SKM-1 treated with dmso at 0.1 percent for 144 hours (cell line): ENCODE measurements at regions not wholly inside any gene's neighbourhood (a gene's known extent, or its start where the extent isn't known, plus 50 kb on each side); places are given as distances from the start of the nearest gene placed in this dataset.
"Not testable (repeated sequence)": the region's sequence is repeated elsewhere in the genome, so short reads cannot be mapped to it uniquely, and the experiment has no call there.

Experiments used
- DNase-seq: peaks from one replicate; lab custom pipeline; 2025; ENCODE audit not compliant: unreplicated experiment; lab: John Stamatoyannopoulos, UW

GRCh38 chr6:153984811-153985210 is 54.2 kb upstream of the OPRM1 start:
- DNase-seq, result no peak

DNA sequence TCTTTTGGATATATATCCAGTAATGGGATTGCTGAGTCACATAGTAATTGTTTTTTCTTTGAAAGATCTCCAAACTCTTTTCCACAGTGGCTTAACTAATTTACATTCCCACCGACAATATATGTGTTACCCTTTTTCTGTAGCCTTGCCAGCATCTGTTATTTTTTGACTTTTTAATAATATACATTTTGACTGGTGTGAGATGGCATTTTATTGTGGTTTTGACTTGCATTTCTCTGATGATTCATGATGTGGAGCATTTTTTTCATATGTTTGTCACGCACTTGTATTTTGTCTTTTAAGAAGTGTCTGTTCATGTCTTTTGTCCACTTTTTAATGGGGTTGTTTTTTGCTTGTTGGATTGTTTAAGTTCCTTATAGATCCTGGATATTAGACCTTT is 58.9 kb upstream of the OPRM1 start:
- no peak for DNase-seq

DNA sequence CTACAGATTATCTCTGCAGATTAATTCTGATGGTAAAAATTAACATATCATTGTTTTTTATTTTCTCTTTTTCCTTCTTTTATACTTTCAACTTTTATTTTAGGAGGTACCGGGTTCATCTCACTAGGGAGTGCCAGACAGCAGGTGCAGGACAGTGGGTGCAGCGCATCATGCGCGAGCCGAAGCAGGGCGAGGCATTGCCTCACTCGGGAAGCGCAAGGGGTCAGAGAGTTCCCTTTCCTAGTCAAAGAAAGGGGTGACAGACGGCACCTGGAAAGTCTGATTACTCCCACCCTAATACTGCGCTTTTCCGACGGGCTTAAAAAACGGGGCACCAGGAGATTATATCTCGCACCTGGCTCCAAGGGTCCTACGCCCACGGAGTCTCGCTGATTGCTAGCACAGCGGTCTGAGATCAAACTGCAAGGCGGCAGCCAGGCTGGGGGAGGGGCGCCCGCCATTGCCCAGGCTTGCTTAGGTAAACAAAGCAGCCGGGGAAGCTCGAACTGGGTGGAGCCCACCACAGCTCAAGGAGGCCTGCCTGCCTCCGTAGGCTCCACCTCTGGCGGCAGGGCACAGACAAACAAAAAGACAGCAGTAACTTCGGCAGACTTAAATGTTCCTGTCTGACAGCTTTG is 60.0 kb upstream of the OPRM1 start:
- not testable (repeated sequence) for DNase-seq

DNA sequence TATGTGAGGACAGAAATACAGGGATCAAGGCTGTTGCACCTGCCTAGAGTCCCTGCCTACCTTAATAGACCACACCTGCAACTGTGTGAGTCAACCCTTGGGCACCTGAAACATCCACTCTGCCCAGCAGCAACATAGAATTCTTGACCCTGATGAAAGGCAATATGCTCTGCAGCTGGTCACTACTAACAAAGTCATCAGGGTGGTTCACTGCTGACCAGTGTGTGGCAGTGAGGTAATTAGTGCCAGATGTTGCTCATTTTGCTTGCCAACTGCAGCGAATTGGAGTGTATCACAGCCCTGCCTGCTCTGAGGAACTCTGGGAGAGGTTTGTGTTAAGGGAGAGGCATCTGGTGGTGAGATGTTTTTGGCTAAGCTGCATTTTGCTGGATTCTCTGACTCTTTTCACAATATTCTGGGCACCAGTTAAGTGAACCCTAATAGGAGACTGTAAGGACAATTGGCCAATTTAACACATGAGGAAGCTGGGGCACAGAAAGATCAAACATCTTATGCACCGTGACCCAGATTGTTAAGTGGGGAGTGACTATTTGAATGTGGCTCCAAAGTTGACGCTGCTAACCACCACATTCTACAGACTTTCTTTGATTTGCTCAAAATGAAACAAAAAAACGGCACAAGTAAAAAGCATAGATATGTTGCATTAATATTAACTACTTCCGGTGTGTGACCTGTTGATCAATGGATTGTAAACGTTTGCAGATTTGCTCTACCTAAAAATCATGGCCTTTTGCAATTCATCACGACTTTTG is 61.9 kb upstream of the OPRM1 start:
- DNase-seq, result no peak

GRCh38 chr6:153966001-153966400 is 73.0 kb upstream of the OPRM1 start:
- DNase-seq, result no peak

GRCh38 chr6:153963352-153963751 is 75.7 kb upstream of the OPRM1 start:
- DNase-seq, result no peak

DNA sequence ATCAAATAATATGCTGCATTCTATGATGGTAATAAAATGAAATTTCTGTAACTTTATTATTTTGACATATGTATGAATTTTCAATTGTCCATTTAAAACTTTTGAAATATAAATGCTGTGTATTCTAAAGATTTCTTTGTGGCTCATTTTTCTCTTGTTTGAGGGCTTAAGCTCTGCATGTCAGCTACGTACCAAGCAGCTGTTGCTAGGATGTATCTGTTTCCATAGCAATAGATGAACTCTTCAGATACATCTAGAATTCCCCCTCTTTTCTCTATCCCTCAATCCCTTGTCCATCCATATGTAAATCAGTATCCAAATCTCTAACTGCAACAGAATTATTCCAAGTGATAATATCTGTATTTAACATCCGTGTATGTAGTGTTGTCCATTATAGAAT is 76.5 kb upstream of the OPRM1 start:
- no peak for DNase-seq

DNA sequence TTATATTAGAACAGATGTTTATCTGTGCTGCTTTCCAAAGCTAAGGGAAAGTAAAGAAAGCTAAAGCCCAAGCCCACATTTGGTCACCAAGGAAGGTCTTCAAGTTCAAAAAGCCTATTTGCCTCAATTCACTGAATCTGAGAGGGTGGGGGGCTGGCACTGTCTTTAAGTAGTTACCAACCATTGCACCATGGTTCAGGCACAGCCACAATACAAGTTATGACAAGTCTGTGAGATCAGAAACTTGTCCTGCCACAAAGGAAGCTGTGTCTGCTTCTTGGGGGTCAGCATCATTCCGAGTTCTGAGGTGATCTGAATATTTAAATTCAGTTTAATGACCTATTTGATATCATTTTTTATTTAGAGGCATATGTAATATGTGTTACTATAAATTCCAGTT is 78.3 kb upstream of the OPRM1 start:
- no peak for DNase-seq

DNA sequence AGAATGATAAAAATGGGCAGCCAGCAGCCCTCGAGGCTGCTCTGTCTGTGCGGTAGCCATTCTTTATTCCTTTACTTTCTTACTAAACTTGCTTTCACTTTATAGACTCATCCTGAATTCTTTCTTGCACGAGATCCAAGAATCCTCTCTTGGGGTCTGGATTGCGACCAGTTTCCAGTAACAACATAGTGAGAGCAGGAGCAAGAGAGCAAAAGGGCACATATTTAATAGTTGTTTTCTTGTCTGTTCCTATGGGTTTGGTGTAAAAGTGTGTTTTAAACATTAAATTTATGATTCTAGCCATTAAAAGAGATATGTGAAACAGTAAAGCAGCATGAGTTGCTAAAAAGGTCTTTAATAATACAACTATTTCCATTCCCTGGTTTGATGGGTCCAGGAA is 78.8 kb upstream of the OPRM1 start:
- no peak for DNase-seq

- peak; percentile 40 for DNase-seq
These were observed 79.8 kb upstream of the OPRM1 start for GRCh38 chr6:153959276-153959675.

GRCh38 chr6:153958860-153959259 is 80.2 kb upstream of the OPRM1 start:
- DNase-seq, result no peak

GRCh38 chr6:153957394-153957793 is 81.6 kb upstream of the OPRM1 start:
- DNase-seq, result peak; percentile 52

GRCh38 chr6:153956808-153957207 is 82.2 kb upstream of the OPRM1 start:
- no peak for DNase-seq

DNA sequence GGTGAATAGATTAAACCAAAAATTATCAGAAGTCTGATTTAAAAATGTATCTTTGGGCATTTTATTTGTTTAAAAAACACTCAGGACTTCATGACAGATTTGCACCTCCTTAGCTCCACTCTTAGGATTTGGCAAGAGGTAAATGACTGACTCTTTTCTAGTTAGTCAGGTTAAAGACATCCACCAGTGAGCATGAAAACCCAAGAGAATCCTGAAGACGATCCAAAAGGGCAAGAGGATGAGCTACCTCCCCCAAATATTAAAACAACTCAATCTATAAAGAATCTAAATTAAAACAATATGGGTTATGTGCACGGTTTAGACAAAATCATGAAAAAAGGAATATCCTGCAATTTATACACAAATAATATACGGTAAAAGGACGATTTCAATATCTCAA is 89.4 kb upstream of the OPRM1 start:
- DNase-seq, result no peak

GRCh38 chr6:153947808-153948447 is 91.1 kb upstream of the OPRM1 start:
- peak; percentile 7 for DNase-seq

GRCh38 chr6:153944201-153944600 is 94.8 kb upstream of the OPRM1 start:
- no peak for DNase-seq

GRCh38 chr6:153942361-153942760 is 96.7 kb upstream of the OPRM1 start:
- DNase-seq, result no peak

- DNase-seq, result no peak
These were observed 97.3 kb upstream of the OPRM1 start for GRCh38 chr6:153941768-153942167.

DNA sequence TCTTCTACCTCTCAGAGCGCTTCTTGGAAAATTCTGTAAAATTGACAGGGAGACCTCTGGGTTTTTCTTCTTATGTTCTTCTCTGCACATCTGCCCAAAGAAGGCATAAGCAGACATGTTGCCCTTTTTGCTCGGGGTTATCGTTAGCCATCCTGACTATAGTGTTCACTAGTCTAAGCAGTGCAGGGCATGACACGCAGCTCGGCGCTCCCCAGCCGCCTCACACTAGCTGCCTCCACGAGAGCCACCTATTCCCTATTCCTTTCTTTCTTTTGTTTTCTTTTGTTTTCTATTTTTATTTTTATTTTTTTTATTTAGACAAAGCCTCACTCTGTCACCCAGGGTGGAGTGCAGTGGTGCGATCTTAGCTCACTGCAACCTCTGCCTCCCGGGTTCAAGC is 100.2 kb upstream of the OPRM1 start:
- DNase-seq, result no peak

- DNase-seq, result no peak
These were observed 107.6 kb upstream of the OPRM1 start for GRCh38 chr6:153931431-153931830.

DNA sequence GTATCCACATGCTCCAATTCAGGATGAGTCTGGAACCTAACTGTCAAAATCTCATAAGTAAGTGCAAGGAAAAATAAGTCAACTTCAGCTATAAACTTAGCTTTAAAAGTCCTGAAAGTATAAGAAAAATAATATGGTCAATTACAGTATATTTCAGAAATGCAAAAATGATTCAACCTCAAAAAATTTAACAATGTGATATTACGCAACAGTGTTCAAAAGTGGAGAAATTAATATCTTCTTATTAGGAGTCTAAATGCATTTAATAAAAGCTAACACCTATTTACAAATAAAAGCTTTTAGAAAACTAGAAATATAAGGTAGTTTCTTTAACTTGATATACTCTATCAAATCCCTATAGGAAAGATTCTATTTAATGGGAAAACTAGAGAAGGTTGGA is 111.2 kb upstream of the OPRM1 start:
- no peak for DNase-seq

GRCh38 chr6:153898360-153899059 is 140.5 kb upstream of the OPRM1 start:
- DNase-seq, result no peak
